ENCODE measurements at regions not wholly inside any gene's neighbourhood (a gene's known extent, or its start where the extent isn't known, plus 50 kb on each side); places are given as distances from the start of the nearest gene placed in this dataset.

- no peak overlapping the region for H3K27ac Mint-ChIP-seq
- peaks cover 5% of the 10 kb centered on the region for H3K36me3 Mint-ChIP-seq
- H3K4me1 Mint-ChIP-seq: peaks cover 5% of the 10 kb centered on the region
- no peak overlapping the region for H3K4me3 Mint-ChIP-seq
- no peak for DNase-seq (ENCODE audit: low spot score in 2 of 2, unreplicated experiment in 2 of 2)
- no peaks in the 10 kb centered on the region for H3K27me3 Mint-ChIP-seq (ENCODE audit: low read depth)
- TF ChIP-seq, protein P1, sequence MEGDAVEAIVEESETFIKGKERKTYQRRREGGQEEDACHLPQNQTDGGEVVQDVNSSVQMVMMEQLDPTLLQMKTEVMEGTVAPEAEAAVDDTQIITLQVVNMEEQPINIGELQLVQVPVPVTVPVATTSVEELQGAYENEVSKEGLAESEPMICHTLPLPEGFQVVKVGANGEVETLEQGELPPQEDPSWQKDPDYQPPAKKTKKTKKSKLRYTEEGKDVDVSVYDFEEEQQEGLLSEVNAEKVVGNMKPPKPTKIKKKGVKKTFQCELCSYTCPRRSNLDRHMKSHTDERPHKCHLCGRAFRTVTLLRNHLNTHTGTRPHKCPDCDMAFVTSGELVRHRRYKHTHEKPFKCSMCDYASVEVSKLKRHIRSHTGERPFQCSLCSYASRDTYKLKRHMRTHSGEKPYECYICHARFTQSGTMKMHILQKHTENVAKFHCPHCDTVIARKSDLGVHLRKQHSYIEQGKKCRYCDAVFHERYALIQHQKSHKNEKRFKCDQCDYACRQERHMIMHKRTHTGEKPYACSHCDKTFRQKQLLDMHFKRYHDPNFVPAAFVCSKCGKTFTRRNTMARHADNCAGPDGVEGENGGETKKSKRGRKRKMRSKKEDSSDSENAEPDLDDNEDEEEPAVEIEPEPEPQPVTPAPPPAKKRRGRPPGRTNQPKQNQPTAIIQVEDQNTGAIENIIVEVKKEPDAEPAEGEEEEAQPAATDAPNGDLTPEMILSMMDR (IDR thresholded peaks at IDR 0.05; ENCODE audit: unreplicated experiment): no peak
- no peaks in the 10 kb centered on the region for H3K9me3 Mint-ChIP-seq
Observed at GRCh38 chr6:148173548-148173947, 169.1 kb upstream of the SASH1 start.

- no peak overlapping the region for H3K4me3 Mint-ChIP-seq
- H3K27ac Mint-ChIP-seq: no peak overlapping the region
- H3K27me3 Mint-ChIP-seq (ENCODE audit: low read depth): no peaks in the 10 kb centered on the region
- no peaks in the 10 kb centered on the region for H3K9me3 Mint-ChIP-seq
- H3K4me1 Mint-ChIP-seq: peaks cover 5% of the 10 kb centered on the region
- no peak for DNase-seq (ENCODE audit: low spot score in 2 of 2, unreplicated experiment in 2 of 2)
- peaks cover 5% of the 10 kb centered on the region for H3K36me3 Mint-ChIP-seq
- TF ChIP-seq, protein P1 (IDR thresholded peaks at IDR 0.05; ENCODE audit: unreplicated experiment): no peak
Observed at GRCh38 chr6:148175550-148176188, 167.0 kb upstream of the SASH1 start.

- Mint-ChIP-seq H3K36me3 (peaks cover 5% of the 10 kb centered on the region), H3K4me3 (no peak overlapping the region), H3K9me3 (no peaks in the 10 kb centered on the region), H3K27ac (no peak overlapping the region), H3K27me3 (ENCODE audit: low read depth) (no peaks in the 10 kb centered on the region), H3K4me1 (peaks cover 5% of the 10 kb centered on the region)
- DNase-seq (ENCODE audit: low spot score in 2 of 2, unreplicated experiment in 2 of 2): no peak
- TF ChIP-seq, protein P1 (IDR thresholded peaks at IDR 0.05; ENCODE audit: unreplicated experiment): peak; percentile 89
Observed at GRCh38 chr6:148177589-148178233, 164.9 kb upstream of the SASH1 start.

DNA sequence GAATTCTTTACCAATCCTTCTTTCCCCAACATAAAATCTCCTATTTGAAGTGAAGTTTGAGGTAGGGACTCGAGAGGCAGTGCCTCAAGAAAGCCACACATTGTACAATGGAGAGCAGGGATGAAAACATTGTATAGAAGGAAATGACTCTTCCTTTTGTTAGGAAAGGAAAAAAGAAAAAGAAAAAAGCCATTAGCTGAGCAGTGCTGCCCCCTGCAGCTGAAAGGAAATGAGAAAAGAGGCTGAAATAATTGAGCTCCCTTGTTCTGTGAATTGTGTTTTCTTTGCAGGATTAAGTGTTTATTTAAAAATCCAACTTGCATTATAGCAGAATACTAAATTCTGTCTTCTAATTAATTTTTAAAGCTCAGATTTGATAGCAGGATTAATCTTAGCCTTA is 162.9 kb upstream of the SASH1 start:
- peaks cover 5% of the 10 kb centered on the region for H3K4me1 Mint-ChIP-seq
- no peaks in the 10 kb centered on the region for H3K9me3 Mint-ChIP-seq
- H3K4me3 Mint-ChIP-seq: no peak overlapping the region
- no peak for DNase-seq (ENCODE audit: low spot score in 2 of 2, unreplicated experiment in 2 of 2)
- TF ChIP-seq, protein P1 (IDR thresholded peaks at IDR 0.05; ENCODE audit: unreplicated experiment): no peak
- no peaks in the 10 kb centered on the region for H3K27me3 Mint-ChIP-seq (ENCODE audit: low read depth)
- no peak overlapping the region for H3K27ac Mint-ChIP-seq
- H3K36me3 Mint-ChIP-seq: peaks cover 5% of the 10 kb centered on the region

- H3K36me3 Mint-ChIP-seq: peaks cover 4% of the 10 kb centered on the region
- H3K9me3 Mint-ChIP-seq: no peaks in the 10 kb centered on the region
Observed at GRCh38 chr6:148182378-148182777, 160.3 kb upstream of the SASH1 start.

More at GRCh38 chr6:148182378-148182777, 160.3 kb upstream of the SASH1 start:
- TF ChIP-seq, protein P1 (IDR thresholded peaks at IDR 0.05; ENCODE audit: unreplicated experiment): no peak
- Mint-ChIP-seq H3K4me1 (no peaks in the 10 kb centered on the region), H3K4me3 (no peak overlapping the region), H3K27me3 (ENCODE audit: low read depth) (no peaks in the 10 kb centered on the region), H3K27ac (no peak overlapping the region)
- DNase-seq (ENCODE audit: low spot score in 2 of 2, unreplicated experiment in 2 of 2): no peak

Data from mesothelial cell of epicardium (in vitro differentiated cells).